Type B pancreatic cell (in vitro differentiated cells): ENCODE measurements at regions not wholly inside any gene's neighbourhood (a gene's known extent, or its start where the extent isn't known, plus 50 kb on each side); places are given as distances from the start of the nearest gene placed in this dataset.
A peak's percentile ranks its signal among the peaks of the same experiment; 100 is the strongest.

ENCODE experiments used
- DNase-seq: peaks from one replicate; pipeline ENCODE4 v3.0.0; 2021; ENCODE audit warnings: mixed read lengths; ENCODE audit not compliant: unreplicated experiment; ENCODE audit errors: extremely low spot score
- H3K27ac Mint-ChIP-seq: 2 replicates; pipeline ENCODE4 v1.8.0; 2021; ENCODE audit warnings: mild to moderate bottlenecking, mixed read lengths
- H3K27me3 Mint-ChIP-seq: 2 replicates; pipeline ENCODE4 v1.8.0; 2021; ENCODE audit warnings: mixed read lengths
- H3K36me3 Mint-ChIP-seq: 2 replicates; pipeline ENCODE4 v1.8.0; 2021; ENCODE audit warnings: mixed read lengths
- H3K4me1 Mint-ChIP-seq: one replicate; pipeline ENCODE4 v1.8.0; 2021; ENCODE audit warnings: mixed read lengths; ENCODE audit not compliant: unreplicated experiment
- H3K4me3 Mint-ChIP-seq: 2 replicates; pipeline ENCODE4 v1.8.0; 2021; ENCODE audit warnings: mild to moderate bottlenecking, mixed read lengths
- H3K9me3 Mint-ChIP-seq: 2 replicates; pipeline ENCODE4 v1.8.0; 2021; ENCODE audit warnings: mixed read lengths
- TF ChIP-seq, protein P1 (sequence below): fragments of 200-600 bp; sonication (generic); conservative IDR thresholded peaks from 2 replicates; pipeline ENCODE4 v1.5.0; 2021; ENCODE audit warnings: antibody characterized with exemption, mild to moderate bottlenecking

- TF ChIP-seq, protein P1, sequence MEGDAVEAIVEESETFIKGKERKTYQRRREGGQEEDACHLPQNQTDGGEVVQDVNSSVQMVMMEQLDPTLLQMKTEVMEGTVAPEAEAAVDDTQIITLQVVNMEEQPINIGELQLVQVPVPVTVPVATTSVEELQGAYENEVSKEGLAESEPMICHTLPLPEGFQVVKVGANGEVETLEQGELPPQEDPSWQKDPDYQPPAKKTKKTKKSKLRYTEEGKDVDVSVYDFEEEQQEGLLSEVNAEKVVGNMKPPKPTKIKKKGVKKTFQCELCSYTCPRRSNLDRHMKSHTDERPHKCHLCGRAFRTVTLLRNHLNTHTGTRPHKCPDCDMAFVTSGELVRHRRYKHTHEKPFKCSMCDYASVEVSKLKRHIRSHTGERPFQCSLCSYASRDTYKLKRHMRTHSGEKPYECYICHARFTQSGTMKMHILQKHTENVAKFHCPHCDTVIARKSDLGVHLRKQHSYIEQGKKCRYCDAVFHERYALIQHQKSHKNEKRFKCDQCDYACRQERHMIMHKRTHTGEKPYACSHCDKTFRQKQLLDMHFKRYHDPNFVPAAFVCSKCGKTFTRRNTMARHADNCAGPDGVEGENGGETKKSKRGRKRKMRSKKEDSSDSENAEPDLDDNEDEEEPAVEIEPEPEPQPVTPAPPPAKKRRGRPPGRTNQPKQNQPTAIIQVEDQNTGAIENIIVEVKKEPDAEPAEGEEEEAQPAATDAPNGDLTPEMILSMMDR = no peak
- no peaks in the 10 kb centered on the region for H3K36me3 Mint-ChIP-seq
- no peaks in the 10 kb centered on the region for H3K4me1 Mint-ChIP-seq
- H3K9me3 Mint-ChIP-seq = no peaks in the 10 kb centered on the region
- peaks cover 7% of the 10 kb centered on the region for H3K27me3 Mint-ChIP-seq
- H3K4me3 Mint-ChIP-seq = no peak overlapping the region
- no peak for DNase-seq
- no peak overlapping the region for H3K27ac Mint-ChIP-seq
Measured at GRCh38 chr10:84675060-84675459, 346.7 kb downstream of the CCSER2 start.

GRCh38 chr10:84676536-84676935 lies 348.1 kb downstream of the CCSER2 start:
- TF ChIP-seq, protein P1 = no peak
- H3K27ac Mint-ChIP-seq = no peak overlapping the region
- H3K36me3 Mint-ChIP-seq = no peaks in the 10 kb centered on the region
- H3K4me1 Mint-ChIP-seq = no peaks in the 10 kb centered on the region
- H3K4me3 Mint-ChIP-seq = no peak overlapping the region
- no peak for DNase-seq
- H3K9me3 Mint-ChIP-seq = no peaks in the 10 kb centered on the region
- H3K27me3 Mint-ChIP-seq = peaks cover 9% of the 10 kb centered on the region

- TF ChIP-seq, protein P1 = no peak
- Mint-ChIP-seq H3K27me3 (peaks cover 11% of the 10 kb centered on the region), H3K4me3 (no peak overlapping the region), H3K27ac (no peak overlapping the region), H3K9me3 (no peaks in the 10 kb centered on the region), H3K4me1 (no peaks in the 10 kb centered on the region), H3K36me3 (no peaks in the 10 kb centered on the region)
- peak; percentile 16 for DNase-seq
Measured at GRCh38 chr10:84681781-84682180, 353.4 kb downstream of the CCSER2 start.

GRCh38 chr10:84683550-84683949 lies 355.2 kb downstream of the CCSER2 start:
- H3K4me1 Mint-ChIP-seq = no peaks in the 10 kb centered on the region

DNA sequence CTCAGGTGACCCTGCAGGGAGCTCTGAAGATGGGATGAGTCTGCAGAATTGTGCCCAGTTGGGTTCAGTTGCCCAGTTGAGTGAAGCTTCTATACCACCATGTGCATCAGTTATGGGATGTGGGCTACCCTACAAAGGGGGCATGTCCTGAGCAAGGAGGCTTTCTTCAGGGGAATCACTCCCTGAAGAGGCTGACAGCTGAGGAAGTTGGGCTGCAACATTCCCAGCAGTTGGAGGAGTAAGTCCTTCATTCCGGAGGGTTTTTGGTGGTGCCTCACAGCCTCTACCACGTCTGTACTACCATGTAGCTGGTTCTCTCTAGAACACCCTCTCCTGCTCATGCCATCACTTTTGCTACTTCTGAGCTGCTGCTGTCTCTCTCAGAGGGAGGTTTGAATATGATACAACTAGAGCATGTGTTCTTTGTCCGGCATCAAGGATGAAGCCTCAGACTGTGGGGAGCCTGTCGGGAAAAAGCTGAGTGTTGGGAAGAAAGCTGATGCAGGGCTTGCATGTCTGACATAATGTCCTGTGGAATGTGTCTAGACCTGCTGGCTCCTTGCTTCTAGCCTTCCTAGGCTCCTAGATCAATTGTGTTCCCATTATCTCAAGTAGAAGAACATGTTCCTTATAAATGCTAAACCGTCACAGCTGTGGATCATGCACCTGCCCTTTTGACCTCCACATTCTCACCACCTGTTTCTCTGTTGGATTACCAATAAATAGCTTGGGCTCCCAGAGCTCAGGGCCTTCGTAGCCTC lies 355.8 kb downstream of the CCSER2 start:
- H3K9me3 Mint-ChIP-seq = no peaks in the 10 kb centered on the region
- no peak overlapping the region for H3K27ac Mint-ChIP-seq
- peaks cover 11% of the 10 kb centered on the region for H3K27me3 Mint-ChIP-seq
- peak; percentile 18 for DNase-seq
- H3K36me3 Mint-ChIP-seq = no peaks in the 10 kb centered on the region
- TF ChIP-seq, protein P1 = no peak
- no peaks in the 10 kb centered on the region for H3K4me1 Mint-ChIP-seq
- no peak overlapping the region for H3K4me3 Mint-ChIP-seq

More at GRCh38 chr10:84683550-84683949, 355.2 kb downstream of the CCSER2 start:
- peak; percentile 24 for DNase-seq
- Mint-ChIP-seq H3K27ac (no peak overlapping the region), H3K4me3 (no peak overlapping the region), H3K9me3 (no peaks in the 10 kb centered on the region), H3K27me3 (peaks cover 11% of the 10 kb centered on the region), H3K36me3 (no peaks in the 10 kb centered on the region)
- TF ChIP-seq, protein P1 = no peak
